ENCODE measurements at regions not wholly inside any gene's neighbourhood (a gene's known extent, or its start where the extent isn't known, plus 50 kb on each side); places are given as distances from the start of the nearest gene placed in this dataset.

GRCh38 chr4:54390670-54391069, 161.6 kb downstream of the PDGFRA start:
- Histone ChIP-seq H3K79me2 (ENCODE audit: low read length) (no peaks in the 10 kb centered on the region), H3K9me2 (replicated peaks; ENCODE audit: insufficient read depth, low read length) (no peaks in the 10 kb centered on the region), H3K27me3 (replicated peaks; ENCODE audit: insufficient read depth, low read length) (no peaks in the 10 kb centered on the region), H3F3A (ENCODE audit: insufficient read depth, low read length) (no peaks in the 10 kb centered on the region), H3K9ac (ENCODE audit: low read length) (no peak overlapping the region), H3K36me3 (replicated peaks; ENCODE audit: insufficient read depth, low read length) (no peaks in the 10 kb centered on the region), H3K4me2 (ENCODE audit: low read depth, low read length) (no peak overlapping the region), H3K4me3 (ENCODE audit: low read length) (no peak overlapping the region), H4K20me1 (ENCODE audit: insufficient read depth, low read length) (no peaks in the 10 kb centered on the region), H3K27ac (ENCODE audit: low read length) (no peak overlapping the region), H3K4me1 (ENCODE audit: low read length) (no peaks in the 10 kb centered on the region), H2AFZ (ENCODE audit: low read length) (no peak overlapping the region), H3K9me3 (replicated peaks; ENCODE audit: insufficient read depth, low read length) (no peaks in the 10 kb centered on the region)
- DNase-seq = no peak
- TF ChIP-seq CTCF (IDR thresholded peaks at IDR 0.05; ENCODE audit: low read length) (no peak), EZH2phosphoT487 (IDR thresholded peaks at IDR 0.05; ENCODE audit: low read length) (no peak), EZH2 (optimal IDR thresholded peaks at IDR 0.05; ENCODE audit: low read depth, low read length) (no peak)

GRCh38 chr4:54391104-54391503, 162.0 kb downstream of the PDGFRA start:
- Histone ChIP-seq H4K20me1 (ENCODE audit: insufficient read depth, low read length) (no peaks in the 10 kb centered on the region), H3K27me3 (replicated peaks; ENCODE audit: insufficient read depth, low read length) (no peaks in the 10 kb centered on the region), H3K9ac (ENCODE audit: low read length) (no peak overlapping the region), H3F3A (ENCODE audit: insufficient read depth, low read length) (no peaks in the 10 kb centered on the region), H2AFZ (ENCODE audit: low read length) (no peak overlapping the region), H3K79me2 (ENCODE audit: low read length) (no peaks in the 10 kb centered on the region), H3K36me3 (replicated peaks; ENCODE audit: insufficient read depth, low read length) (no peaks in the 10 kb centered on the region), H3K27ac (ENCODE audit: low read length) (no peak overlapping the region), H3K9me2 (replicated peaks; ENCODE audit: insufficient read depth, low read length) (no peaks in the 10 kb centered on the region), H3K4me1 (ENCODE audit: low read length) (no peaks in the 10 kb centered on the region), H3K9me3 (replicated peaks; ENCODE audit: insufficient read depth, low read length) (no peaks in the 10 kb centered on the region), H3K4me3 (ENCODE audit: low read length) (no peak overlapping the region), H3K4me2 (ENCODE audit: low read depth, low read length) (no peak overlapping the region)
- TF ChIP-seq EZH2 (optimal IDR thresholded peaks at IDR 0.05; ENCODE audit: low read depth, low read length) (no peak), CTCF (IDR thresholded peaks at IDR 0.05; ENCODE audit: low read length) (no peak), EZH2phosphoT487 (IDR thresholded peaks at IDR 0.05; ENCODE audit: low read length) (no peak)
- no peak for DNase-seq

DNA sequence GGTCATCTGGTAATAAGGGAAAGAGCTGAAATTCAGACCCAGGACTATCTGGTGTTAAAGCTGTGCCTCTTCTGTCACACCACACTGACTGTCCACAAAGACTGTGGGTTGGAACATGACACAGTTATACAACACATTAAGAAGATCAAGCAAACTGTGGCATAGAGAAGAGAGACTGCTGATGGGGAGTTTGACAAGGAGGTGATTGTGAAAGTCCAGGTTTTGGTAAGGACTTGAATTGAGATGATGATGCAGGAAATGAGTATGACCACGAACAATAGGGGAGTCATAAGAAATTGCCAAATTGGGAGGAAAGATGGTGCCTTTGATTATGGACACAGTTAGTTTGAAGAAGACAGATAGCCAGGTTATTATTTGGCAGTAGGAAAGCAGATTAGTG, 163.4 kb downstream of the PDGFRA start:
- no peak overlapping the region for H3K4me3 ChIP-seq (ENCODE audit: low read length)

More for the DNA sequence above, 163.4 kb downstream of the PDGFRA start:
- no peaks in the 10 kb centered on the region for H3K9me3 ChIP-seq (replicated peaks; ENCODE audit: insufficient read depth, low read length)
- no peaks in the 10 kb centered on the region for H3K4me1 ChIP-seq (ENCODE audit: low read length)
- no peak overlapping the region for H2AFZ ChIP-seq (ENCODE audit: low read length)
- H4K20me1 ChIP-seq (ENCODE audit: insufficient read depth, low read length) = no peaks in the 10 kb centered on the region
- H3K4me2 ChIP-seq (ENCODE audit: low read depth, low read length) = no peak overlapping the region
- no peak overlapping the region for H3K27ac ChIP-seq (ENCODE audit: low read length)
- no peaks in the 10 kb centered on the region for H3K79me2 ChIP-seq (ENCODE audit: low read length)
- H3K27me3 ChIP-seq (replicated peaks; ENCODE audit: insufficient read depth, low read length) = no peaks in the 10 kb centered on the region
- no peak for DNase-seq
- no peaks in the 10 kb centered on the region for H3K36me3 ChIP-seq (replicated peaks; ENCODE audit: insufficient read depth, low read length)
- no peaks in the 10 kb centered on the region for H3F3A ChIP-seq (ENCODE audit: insufficient read depth, low read length)
- no peaks in the 10 kb centered on the region for H3K9me2 ChIP-seq (replicated peaks; ENCODE audit: insufficient read depth, low read length)
- TF ChIP-seq CTCF (IDR thresholded peaks at IDR 0.05; ENCODE audit: low read length) = no peak
- TF ChIP-seq EZH2phosphoT487 (IDR thresholded peaks at IDR 0.05; ENCODE audit: low read length) = no peak
- no peak for TF ChIP-seq EZH2 (optimal IDR thresholded peaks at IDR 0.05; ENCODE audit: low read depth, low read length)
- no peak overlapping the region for H3K9ac ChIP-seq (ENCODE audit: low read length)
